H1 (cell line): ENCODE measurements at regions not wholly inside any gene's neighbourhood (a gene's known extent, or its start where the extent isn't known, plus 50 kb on each side); places are given as distances from the start of the nearest gene placed in this dataset.

Source experiments
- CBX5 ChIP-seq: fragments of 300-800, 300-1000 bp; sonication (generic); IDR thresholded peaks from 2 replicates; pipeline ENCODE4 v1.7.1; 2016; ENCODE audit warnings: antibody characterized with exemption, low read length, low read depth
- HDAC2 ChIP-seq, 2 experiments: fragments of 300-600 bp in 1 of 2; sonication (generic) in 1 of 2; IDR thresholded peaks; 2 replicates each; pipeline ENCODE4 v1.6.1; 2011 to 2012; ENCODE audit warnings: low read depth in 2 of 2, low read length in 2 of 2, mild to moderate bottlenecking in 2 of 2, moderate library complexity in 2 of 2, borderline replicate concordance in 1 of 2, inconsistent platforms in 1 of 2
- POU5F1 ChIP-seq: IDR thresholded peaks from 2 replicates; pipeline ENCODE4 v1.6.1; 2011; ENCODE audit warnings: low read depth, mild to moderate bottlenecking, low read length, moderate library complexity
- SIRT6 ChIP-seq: IDR thresholded peaks from one replicate; pipeline ENCODE4 v1.7.1; 2012; ENCODE audit warnings: low read length, inconsistent platforms
- USF2 ChIP-seq: IDR thresholded peaks from 2 replicates; pipeline ENCODE4 v1.6.1; 2011; ENCODE audit warnings: low read length, improper control_type of control experiment

- no peak for TF ChIP-seq HDAC2 (IDR thresholded peaks at IDR 0.05; ENCODE audit: borderline replicate concordance in 1 of 2, low read depth in 2 of 2, low read length in 2 of 2)
- no peak for TF ChIP-seq USF2
- no peak for TF ChIP-seq POU5F1
- no peak for TF ChIP-seq SIRT6
- no peak for TF ChIP-seq CBX5
- TF ChIP-seq, all 59 proteins: peak for 0
Measured at GRCh38 chr12:87812681-87813080, 216.5 kb downstream of the C12orf50 start (continued).
